Epithelial cell of esophagus (primary cell): ENCODE measurements at regions not wholly inside any gene's neighbourhood (a gene's known extent, or its start where the extent isn't known, plus 50 kb on each side); places are given as distances from the start of the nearest gene placed in this dataset.

Experiments used
- DNase-seq: peaks from one replicate; pipeline ENCODE4 v3.0.0; 2010; ENCODE audit warnings: low read depth
- H3K4me3 ChIP-seq: 2 replicates; pipeline ENCODE4 v1.5.1; 2011; ENCODE audit warnings: mild to moderate bottlenecking, low read length, control low read depth
- CTCF ChIP-seq: IDR thresholded peaks from 2 replicates; pipeline ENCODE4 v1.5.1; 2011; ENCODE audit warnings: low read depth, mild to moderate bottlenecking, low read length, control low read depth, inconsistent platforms; ENCODE audit not compliant: insufficient read depth; ENCODE audit errors: missing control alignments

DNA sequence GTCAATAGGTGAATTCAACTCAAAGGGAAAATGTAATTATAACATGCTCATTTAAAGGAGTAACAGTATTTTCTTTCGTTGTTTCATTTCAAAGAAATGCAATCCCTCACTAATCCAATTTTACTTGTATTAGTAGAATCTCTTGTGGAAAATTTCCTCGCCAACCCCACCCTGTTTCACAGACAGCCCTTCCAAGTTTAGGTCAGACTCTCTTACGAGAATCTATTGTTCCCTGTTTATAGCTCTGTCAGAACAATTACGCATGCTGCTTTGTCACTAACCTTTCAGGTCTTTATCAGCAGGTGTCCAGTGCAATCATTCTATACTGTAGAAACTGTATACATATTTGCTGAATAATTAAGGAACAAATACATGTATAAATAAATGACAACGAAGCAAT, 657.8 kb upstream of the LINC00305 start:
- no peak for TF ChIP-seq CTCF
- H3K4me3 ChIP-seq, result no peak overlapping the region
- no peak for DNase-seq

- no peak for TF ChIP-seq CTCF
- H3K4me3 ChIP-seq, result no peak overlapping the region
- no peak for DNase-seq
These were observed 657.3 kb upstream of the LINC00305 start for GRCh38 chr18:64806232-64806631.

- no peak for DNase-seq
- TF ChIP-seq CTCF, result no peak
- no peak overlapping the region for H3K4me3 ChIP-seq
These were observed 654.6 kb upstream of the LINC00305 start for GRCh38 chr18:64803471-64803870.

DNA sequence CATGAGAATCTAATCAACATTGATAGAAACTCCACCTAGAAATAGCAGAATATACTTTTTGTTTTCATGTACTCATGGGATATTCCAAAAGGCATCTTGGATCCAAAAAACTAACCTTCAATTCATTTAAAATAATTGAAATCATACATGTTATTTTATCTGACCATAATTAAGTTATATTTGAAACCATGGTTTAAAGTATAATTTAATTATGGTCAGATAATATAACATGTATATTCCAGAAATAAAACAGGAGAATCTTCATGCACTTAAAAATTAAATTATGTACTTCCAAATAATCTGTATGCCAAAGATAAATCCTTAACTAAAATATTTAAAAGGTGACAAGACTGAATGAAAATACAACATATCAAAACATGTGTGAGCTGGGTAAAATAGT, 651.3 kb upstream of the LINC00305 start:
- no peak for DNase-seq
- H3K4me3 ChIP-seq, result no peak overlapping the region
- no peak for TF ChIP-seq CTCF

DNA sequence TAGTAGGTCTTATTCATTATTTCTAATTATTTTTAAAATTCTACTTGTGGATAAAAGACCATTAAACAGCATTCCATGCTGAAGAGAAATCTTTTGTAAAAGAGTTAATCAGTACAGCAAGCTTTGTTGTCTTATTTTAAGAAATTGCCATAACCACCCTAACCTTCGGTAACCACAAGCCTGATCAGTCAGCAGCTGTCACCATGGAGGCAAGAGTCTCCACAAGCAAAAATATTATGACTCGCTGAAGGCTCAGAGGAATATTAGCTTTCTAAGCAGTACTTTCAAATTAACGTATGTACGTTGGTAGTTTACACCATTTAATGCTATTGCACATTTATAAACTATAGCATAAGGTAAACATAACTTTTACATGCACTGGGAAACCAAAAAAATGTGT, 650.5 kb upstream of the LINC00305 start:
- no peak for DNase-seq
- no peak overlapping the region for H3K4me3 ChIP-seq
- no peak for TF ChIP-seq CTCF

- no peak for TF ChIP-seq CTCF
- DNase-seq, result no peak
- no peak overlapping the region for H3K4me3 ChIP-seq
These were observed 642.3 kb upstream of the LINC00305 start for GRCh38 chr18:64791236-64791635.

DNA sequence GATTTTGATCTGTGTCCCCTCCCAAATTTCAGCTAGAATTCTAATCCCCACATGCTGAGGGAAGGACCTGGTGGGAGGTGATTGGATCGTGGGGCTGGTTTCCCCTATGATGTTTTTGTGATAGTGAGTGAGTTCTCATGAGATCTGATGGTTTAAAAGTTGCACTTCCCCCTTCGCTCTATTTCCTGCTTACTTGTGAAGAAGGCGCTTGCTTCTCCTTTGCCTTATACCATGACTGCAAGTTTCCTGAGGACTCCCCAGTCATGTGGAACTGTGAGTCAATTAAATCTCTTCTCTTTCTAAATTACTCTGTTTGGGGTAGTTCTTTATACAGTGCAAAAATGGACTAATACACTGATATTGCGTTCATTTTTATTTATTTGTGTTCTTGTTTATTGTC, 636.8 kb upstream of the LINC00305 start:
- H3K4me3 ChIP-seq, result no peak overlapping the region
- no peak for TF ChIP-seq CTCF
- DNase-seq, result no peak
